HG02884 (cell line): ENCODE measurements at regions not wholly inside any gene's neighbourhood (a gene's known extent, or its start where the extent isn't known, plus 50 kb on each side); places are given as distances from the start of the nearest gene placed in this dataset.

ENCODE experiments used
- ATAC-seq: cut with Tn5 transposase; IDR thresholded peaks from one replicate; pipeline ENCODE4 v1.9.1; 2021; ENCODE audit warnings: mild to moderate bottlenecking, moderate library complexity; ENCODE audit not compliant: unreplicated experiment

- ATAC-seq: no peak
These were observed 287.6 kb downstream of the CASP12 start for GRCh38 chr11:104610635-104611034.

GRCh38 chr11:104609311-104610085 lies 288.8 kb downstream of the CASP12 start:
- peak; percentile 88 for ATAC-seq

- no peak for ATAC-seq
These were observed 295.6 kb downstream of the CASP12 start for GRCh38 chr11:104602643-104603042.

GRCh38 chr11:104594228-104594958 lies 303.9 kb downstream of the CASP12 start:
- no peak for ATAC-seq

GRCh38 chr11:104588970-104589369 lies 309.3 kb downstream of the CASP12 start:
- ATAC-seq: no peak

GRCh38 chr11:104588446-104588845 lies 309.8 kb downstream of the CASP12 start:
- ATAC-seq: no peak

- no peak for ATAC-seq
These were observed 313.4 kb downstream of the CASP12 start for GRCh38 chr11:104584823-104585222.

GRCh38 chr11:104583857-104584256 lies 314.4 kb downstream of the CASP12 start:
- ATAC-seq: no peak

- ATAC-seq: no peak
These were observed 315.8 kb downstream of the CASP12 start for GRCh38 chr11:104582431-104582830.

- no peak for ATAC-seq
These were observed 316.8 kb downstream of the CASP12 start for GRCh38 chr11:104581246-104581980.

GRCh38 chr11:104573441-104573990 lies 324.7 kb downstream of the CASP12 start:
- no peak for ATAC-seq

GRCh38 chr11:104572279-104572678 lies 326.0 kb downstream of the CASP12 start:
- no peak for ATAC-seq

GRCh38 chr11:104570078-104570701 lies 328.1 kb downstream of the CASP12 start:
- ATAC-seq: no peak

- no peak for ATAC-seq
These were observed 332.7 kb downstream of the CASP12 start for GRCh38 chr11:104565583-104565961.

- no peak for ATAC-seq
These were observed 333.2 kb downstream of the CASP12 start for GRCh38 chr11:104564921-104565582.

- ATAC-seq: no peak
These were observed 341.5 kb downstream of the CASP12 start for GRCh38 chr11:104556606-104557301.

- no peak for ATAC-seq
These were observed 349.2 kb downstream of the CASP12 start for GRCh38 chr11:104549019-104549418.

GRCh38 chr11:104547996-104548661 lies 350.1 kb downstream of the CASP12 start:
- ATAC-seq: no peak

- no peak for ATAC-seq
These were observed 351.8 kb downstream of the CASP12 start for GRCh38 chr11:104546501-104546900.
